Ovary (tissue), 3 donors: ENCODE measurements at regions not wholly inside any gene's neighbourhood (a gene's known extent, or its start where the extent isn't known, plus 50 kb on each side); places are given as distances from the start of the nearest gene placed in this dataset.

Experiments
- EP300 ChIP-seq: sonication (generic); formaldehyde crosslinking; IDR thresholded peaks from one replicate; pipeline ENCODE4 v1.6.1; 2017; ENCODE audit warnings: antibody characterized with exemption
- POLR2A ChIP-seq: fragments of 450-650 bp; IDR thresholded peaks from one replicate; pipeline ENCODE4 v1.6.1; 2017; ENCODE audit warnings: antibody characterized with exemption, mild to moderate bottlenecking, moderate library complexity
- TF ChIP-seq, protein P1 (sequence below), 3 donors: fragments of 450-650 bp in 2 of 3; fragments of 200-600 bp in 1 of 3; IDR thresholded peaks; one replicate each; pipeline versions ENCODE4 v1.5.1 to v1.8.0; 2016 to 2022; ENCODE audit warnings: antibody characterized with exemption in 3 of 3, mild to moderate bottlenecking in 1 of 3
- donor health status: DM: no; HTN: no; CAD: no.

DNA sequence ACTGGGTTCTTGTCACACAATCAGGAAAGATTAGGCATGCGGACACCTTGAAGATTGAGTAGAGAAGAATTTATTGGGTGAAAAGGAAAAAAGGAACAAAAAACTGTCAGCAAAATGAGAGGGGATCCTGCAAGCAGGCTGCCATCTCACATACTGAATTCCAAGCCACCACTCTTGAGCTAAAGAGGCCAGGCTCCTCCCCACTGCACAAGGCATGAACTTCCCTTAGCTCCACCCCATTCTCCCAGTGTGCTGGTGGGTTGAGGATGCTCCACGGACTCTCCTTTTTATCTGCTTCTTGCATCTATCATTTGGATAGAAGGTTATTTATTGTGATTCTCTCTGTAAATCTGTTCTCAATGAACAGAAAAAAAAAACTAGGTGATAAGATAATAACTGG is 79.6 kb downstream of the ANKRD7 start:
- TF ChIP-seq, protein P1, sequence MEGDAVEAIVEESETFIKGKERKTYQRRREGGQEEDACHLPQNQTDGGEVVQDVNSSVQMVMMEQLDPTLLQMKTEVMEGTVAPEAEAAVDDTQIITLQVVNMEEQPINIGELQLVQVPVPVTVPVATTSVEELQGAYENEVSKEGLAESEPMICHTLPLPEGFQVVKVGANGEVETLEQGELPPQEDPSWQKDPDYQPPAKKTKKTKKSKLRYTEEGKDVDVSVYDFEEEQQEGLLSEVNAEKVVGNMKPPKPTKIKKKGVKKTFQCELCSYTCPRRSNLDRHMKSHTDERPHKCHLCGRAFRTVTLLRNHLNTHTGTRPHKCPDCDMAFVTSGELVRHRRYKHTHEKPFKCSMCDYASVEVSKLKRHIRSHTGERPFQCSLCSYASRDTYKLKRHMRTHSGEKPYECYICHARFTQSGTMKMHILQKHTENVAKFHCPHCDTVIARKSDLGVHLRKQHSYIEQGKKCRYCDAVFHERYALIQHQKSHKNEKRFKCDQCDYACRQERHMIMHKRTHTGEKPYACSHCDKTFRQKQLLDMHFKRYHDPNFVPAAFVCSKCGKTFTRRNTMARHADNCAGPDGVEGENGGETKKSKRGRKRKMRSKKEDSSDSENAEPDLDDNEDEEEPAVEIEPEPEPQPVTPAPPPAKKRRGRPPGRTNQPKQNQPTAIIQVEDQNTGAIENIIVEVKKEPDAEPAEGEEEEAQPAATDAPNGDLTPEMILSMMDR (IDR thresholded peaks at IDR 0.05), result no peak
- TF ChIP-seq POLR2A, result no peak
- TF ChIP-seq EP300, result no peak
